GM23338 (cell line): ENCODE measurements at regions not wholly inside any gene's neighbourhood (a gene's known extent, or its start where the extent isn't known, plus 50 kb on each side); places are given as distances from the start of the nearest gene placed in this dataset.

Experiments
- ATAC-seq: fragments of 200-7000 bp; cut with Tn5 transposase; 3 replicates; pipeline ENCODE4 v1.9.1; 2020
- DNase-seq: peaks from one replicate; pipeline ENCODE4 v3.0.0-alpha.2; 2015; ENCODE audit warnings: low spot score
- H2AFZ ChIP-seq: fragments of 200-600 bp; sonication (generic); 2 replicates; pipeline ENCODE4 v1.8.0; 2016; ENCODE audit warnings: antibody characterized with exemption, mild to moderate bottlenecking, moderate library complexity
- H3F3A ChIP-seq: fragments of 200-600 bp; sonication (generic); replicated peaks from 2 replicates; pipeline ENCODE4 v1.8.0; 2017; ENCODE audit warnings: antibody characterized with exemption, mixed run types, low read depth
- H3K27ac ChIP-seq: fragments of 200-600 bp; sonication (generic); 2 replicates; pipeline ENCODE4 v1.6.1; 2016; ENCODE audit warnings: low read depth
- H3K27me3 ChIP-seq: fragments of 200-600 bp; sonication (generic); 2 replicates; pipeline ENCODE4 v1.8.0; 2016; ENCODE audit warnings: mild to moderate bottlenecking, mixed run types, moderate library complexity; ENCODE audit not compliant: insufficient read depth
- H3K36me3 ChIP-seq: fragments of 200-600 bp; sonication (generic); 2 replicates; pipeline ENCODE4 v1.8.0; 2016; ENCODE audit warnings: mild to moderate bottlenecking; ENCODE audit not compliant: insufficient read depth
- H3K4me1 ChIP-seq: fragments of 200-600 bp; sonication (generic); 2 replicates; pipeline ENCODE4 v1.8.0; 2016; ENCODE audit warnings: mild to moderate bottlenecking, moderate library complexity; ENCODE audit not compliant: insufficient read depth
- H3K4me2 ChIP-seq: fragments of 200-600 bp; sonication (generic); 2 replicates; pipeline ENCODE4 v1.7.1; 2017; ENCODE audit warnings: mixed run types
- H3K4me3 ChIP-seq: fragments of 200-600 bp; sonication (generic); 2 replicates; pipeline ENCODE4 v1.6.1; 2016; ENCODE audit warnings: mixed run types
- H3K79me2 ChIP-seq: fragments of 200-600 bp; sonication (generic); replicated peaks from 2 replicates; pipeline ENCODE4 v1.8.0; 2017; ENCODE audit warnings: mild to moderate bottlenecking; ENCODE audit not compliant: insufficient read depth
- H3K9me2 ChIP-seq: fragments of 200-600 bp; sonication (generic); 2 replicates; pipeline ENCODE4 v1.8.0; 2017; ENCODE audit not compliant: insufficient read depth
- H4K20me1 ChIP-seq: fragments of 200-600 bp; sonication (generic); replicated peaks from 2 replicates; pipeline ENCODE4 v1.8.0; 2017; ENCODE audit warnings: mild to moderate bottlenecking; ENCODE audit not compliant: insufficient read depth
- H3K27ac Mint-ChIP-seq: 2 replicates; pipeline ENCODE4 v1.8.0; 2020; ENCODE audit warnings: inconsistent platforms, mild to moderate bottlenecking, moderate library complexity, mixed read lengths
- H3K27me3 Mint-ChIP-seq: 3 replicates; pipeline ENCODE4 v1.8.0; 2022; ENCODE audit warnings: low read depth, mild to moderate bottlenecking, moderate library complexity, mixed read lengths, inconsistent platforms; ENCODE audit not compliant: insufficient read depth, poor library complexity
- H3K36me3 Mint-ChIP-seq: 3 replicates; pipeline ENCODE4 v1.8.0; 2021; ENCODE audit warnings: low read depth, mild to moderate bottlenecking, inconsistent platforms, moderate library complexity, mixed read lengths
- H3K4me1 Mint-ChIP-seq: 3 replicates; pipeline ENCODE4 v1.8.0; 2020; ENCODE audit warnings: mild to moderate bottlenecking, inconsistent platforms, mixed read lengths
- H3K4me3 Mint-ChIP-seq: 3 replicates; pipeline ENCODE4 v1.8.0; 2021; ENCODE audit warnings: moderate library complexity, mild to moderate bottlenecking, inconsistent platforms, mixed read lengths
- H3K9me3 Mint-ChIP-seq: 3 replicates; pipeline ENCODE4 v1.8.0; 2020; ENCODE audit warnings: moderate library complexity, mild to moderate bottlenecking, inconsistent platforms, mixed read lengths
- CTCF ChIP-seq, 2 experiments: fragments of 200-600 bp in 1 of 2; sonication (generic) in 1 of 2; conservative IDR thresholded peaks; 2 replicates each; pipeline versions ENCODE4 v1.5.1 to v1.6.1; 2016 to 2017; ENCODE audit warnings: antibody characterized with exemption in 2 of 2, low read depth in 2 of 2, mild to moderate bottlenecking in 2 of 2, moderate library complexity in 1 of 2
- ETS1 ChIP-seq: IDR thresholded peaks from 2 replicates; pipeline ENCODE4 v1.6.1; 2016; ENCODE audit warnings: antibody characterized with exemption
- EZH2 ChIP-seq: fragments of 200-600 bp; sonication (generic); IDR thresholded peaks from one replicate; pipeline ENCODE4 v1.8.0; 2017; ENCODE audit warnings: antibody characterized with exemption, mild to moderate bottlenecking, low read depth; ENCODE audit not compliant: unreplicated experiment
- NANOG ChIP-seq: IDR thresholded peaks from 2 replicates; pipeline ENCODE4 v1.6.1; 2016; ENCODE audit warnings: antibody characterized with exemption, borderline replicate concordance
- POLR2AphosphoS5 ChIP-seq: IDR thresholded peaks from 2 replicates; pipeline ENCODE4 v1.6.1; 2016; ENCODE audit warnings: antibody characterized with exemption, low read depth
- STAT1 ChIP-seq: IDR thresholded peaks from one replicate; pipeline ENCODE4 v1.6.1; 2016; ENCODE audit warnings: antibody characterized with exemption; ENCODE audit not compliant: unreplicated experiment
- ZNF114 ChIP-seq: fragments of 250-450 bp; sonication (Bioruptor Pico); IDR thresholded peaks from 2 replicates; pipeline ENCODE4 v1.5.0; 2020; ENCODE audit warnings: mild to moderate bottlenecking, moderate library complexity
- ZNF331 ChIP-seq: fragments of 250-450 bp; sonication (Bioruptor Pico); IDR thresholded peaks from 2 replicates; pipeline ENCODE4 v1.5.0; 2020; ENCODE audit warnings: low read depth, mild to moderate bottlenecking, moderate library complexity
- ZNF462 ChIP-seq: fragments of 250-450 bp; sonication (Bioruptor Pico); IDR thresholded peaks from 2 replicates; pipeline ENCODE4 v1.5.0; 2020; ENCODE audit warnings: mild to moderate bottlenecking, moderate library complexity
- TF ChIP-seq, protein P1 (sequence below): IDR thresholded peaks from one replicate; pipeline ENCODE4 v1.6.1; 2018; ENCODE audit warnings: antibody characterized with exemption; ENCODE audit not compliant: unreplicated experiment

- no peak overlapping the region for H3K4me2 ChIP-seq
- ATAC-seq (no peak), DNase-seq (no peak)
- no peaks in the 10 kb centered on the region for H3K27me3 ChIP-seq
- peaks cover 5% of the 10 kb centered on the region; the same call in 1 of the 2 replicates for H3K9me2 ChIP-seq
- no peaks in the 10 kb centered on the region for H3K36me3 Mint-ChIP-seq
- no peak overlapping the region for H3K27ac Mint-ChIP-seq
- no peaks in the 10 kb centered on the region for H3K79me2 ChIP-seq
- no peaks in the 10 kb centered on the region for H3K36me3 ChIP-seq
- peaks cover 10% of the 10 kb centered on the region for H3K4me1 Mint-ChIP-seq
- H3K4me3 ChIP-seq = no peak overlapping the region
- H3F3A ChIP-seq = no peaks in the 10 kb centered on the region
- peaks cover 2% of the 10 kb centered on the region for H3K27me3 Mint-ChIP-seq
- H2AFZ ChIP-seq = no peak overlapping the region
- H3K27ac ChIP-seq = no peak overlapping the region
- H3K4me1 ChIP-seq = no peaks in the 10 kb centered on the region; the same call in 1 of the 2 replicates
- H3K4me3 Mint-ChIP-seq = no peak overlapping the region
- TF ChIP-seq STAT1 (no peak), EZH2 (no peak), ZNF331 (no peak), ZNF462 (no peak), POLR2AphosphoS5 (no peak), ZNF114 (CRISPR knock-in tag) (no peak), ETS1 (no peak), NANOG (no peak), CTCF (conservative IDR thresholded peaks at IDR 0.05; ENCODE audit: low read depth in 2 of 2) (no peak)
- TF ChIP-seq, protein P1, sequence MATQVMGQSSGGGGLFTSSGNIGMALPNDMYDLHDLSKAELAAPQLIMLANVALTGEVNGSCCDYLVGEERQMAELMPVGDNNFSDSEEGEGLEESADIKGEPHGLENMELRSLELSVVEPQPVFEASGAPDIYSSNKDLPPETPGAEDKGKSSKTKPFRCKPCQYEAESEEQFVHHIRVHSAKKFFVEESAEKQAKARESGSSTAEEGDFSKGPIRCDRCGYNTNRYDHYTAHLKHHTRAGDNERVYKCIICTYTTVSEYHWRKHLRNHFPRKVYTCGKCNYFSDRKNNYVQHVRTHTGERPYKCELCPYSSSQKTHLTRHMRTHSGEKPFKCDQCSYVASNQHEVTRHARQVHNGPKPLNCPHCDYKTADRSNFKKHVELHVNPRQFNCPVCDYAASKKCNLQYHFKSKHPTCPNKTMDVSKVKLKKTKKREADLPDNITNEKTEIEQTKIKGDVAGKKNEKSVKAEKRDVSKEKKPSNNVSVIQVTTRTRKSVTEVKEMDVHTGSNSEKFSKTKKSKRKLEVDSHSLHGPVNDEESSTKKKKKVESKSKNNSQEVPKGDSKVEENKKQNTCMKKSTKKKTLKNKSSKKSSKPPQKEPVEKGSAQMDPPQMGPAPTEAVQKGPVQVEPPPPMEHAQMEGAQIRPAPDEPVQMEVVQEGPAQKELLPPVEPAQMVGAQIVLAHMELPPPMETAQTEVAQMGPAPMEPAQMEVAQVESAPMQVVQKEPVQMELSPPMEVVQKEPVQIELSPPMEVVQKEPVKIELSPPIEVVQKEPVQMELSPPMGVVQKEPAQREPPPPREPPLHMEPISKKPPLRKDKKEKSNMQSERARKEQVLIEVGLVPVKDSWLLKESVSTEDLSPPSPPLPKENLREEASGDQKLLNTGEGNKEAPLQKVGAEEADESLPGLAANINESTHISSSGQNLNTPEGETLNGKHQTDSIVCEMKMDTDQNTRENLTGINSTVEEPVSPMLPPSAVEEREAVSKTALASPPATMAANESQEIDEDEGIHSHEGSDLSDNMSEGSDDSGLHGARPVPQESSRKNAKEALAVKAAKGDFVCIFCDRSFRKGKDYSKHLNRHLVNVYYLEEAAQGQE = no peak
- H4K20me1 ChIP-seq = no peaks in the 10 kb centered on the region
- H3K9me3 Mint-ChIP-seq = no peaks in the 10 kb centered on the region
Measured at GRCh38 chr21:35651196-35651595, 409.1 kb downstream of the SETD4 start.
